IMR-90 (cell line): ENCODE measurements at regions not wholly inside any gene's neighbourhood (a gene's known extent, or its start where the extent isn't known, plus 50 kb on each side); places are given as distances from the start of the nearest gene placed in this dataset.
"Not testable (repeated sequence)": the region's sequence is repeated elsewhere in the genome, so short reads cannot be mapped to it uniquely, and the experiment has no call there.

ENCODE experiments used
- ATAC-seq: fragments of 200-7000 bp; cut with Tn5 transposase; 2 replicates; pipeline ENCODE4 v1.9.1; 2020; ENCODE audit warnings: low read depth, mild to moderate bottlenecking, moderate library complexity
- BruUV-seq: library from RNA; stranded (reverse); fragments of 400-500 nt; replicated peaks from 2 replicates; lab custom pipeline; 2021; lab: Mats Ljungman, UMichigan
- CTCF ChIA-PET: fragments of 300-600 bp; formaldehyde crosslinking; extraction: SDS; loops from one replicate; lab custom pipeline; 2021; ENCODE audit warnings: antibody characterized with exemption; lab: Yijun Ruan, JAX
- POLR2A ChIA-PET: fragments of 300-600 bp; sonication (Branson Sonifier 250); formaldehyde crosslinking; loops from one replicate; lab custom pipeline; 2022; ENCODE audit warnings: antibody characterized with exemption; ENCODE audit not compliant: unreplicated experiment; lab: Charles Lee
- DNase-seq: peaks from one replicate; pipeline ENCODE4 v3.0.0; 2013
- H2AFZ ChIP-seq: replicated peaks from 2 replicates; pipeline ENCODE3; 2013; ENCODE audit warnings: low read length, mild to moderate bottlenecking; ENCODE audit not compliant: poor library complexity
- H2AK5ac ChIP-seq: 2 replicates; pipeline ENCODE4 v1.6.1; 2013; ENCODE audit warnings: low read depth, low read length, inconsistent platforms
- H2AK9ac ChIP-seq: replicated peaks from 2 replicates; pipeline ENCODE3; 2013; ENCODE audit warnings: mild to moderate bottlenecking, low read depth, low read length, moderate library complexity; ENCODE audit not compliant: poor library complexity
- H2BK120ac ChIP-seq: 2 replicates; pipeline ENCODE4 v1.6.1; 2013; ENCODE audit warnings: low read depth, low read length, inconsistent platforms
- H2BK15ac ChIP-seq: 3 replicates; pipeline ENCODE4 v1.6.1; 2013; ENCODE audit warnings: low read depth, low read length, inconsistent platforms
- H2BK20ac ChIP-seq: 2 replicates; pipeline ENCODE4 v1.6.1; 2013; ENCODE audit warnings: low read depth, mild to moderate bottlenecking, inconsistent platforms, low read length, moderate library complexity
- H2BK5ac ChIP-seq: 2 replicates; pipeline ENCODE4 v1.6.1; 2013; ENCODE audit warnings: mild to moderate bottlenecking, low read depth, low read length, inconsistent platforms; ENCODE audit not compliant: poor library complexity, severe bottlenecking
- H3K14ac ChIP-seq: replicated peaks from 2 replicates; pipeline ENCODE4 v1.6.1; 2013; ENCODE audit warnings: low read depth, low read length, inconsistent platforms
- H3K18ac ChIP-seq: 2 replicates; pipeline ENCODE4 v1.6.1; 2013; ENCODE audit warnings: low read depth, low read length, control low read depth
- H3K23ac ChIP-seq: 2 replicates; pipeline ENCODE4 v1.6.1; 2013; ENCODE audit warnings: low read depth, low read length, inconsistent platforms
- H3K27ac ChIP-seq: 2 replicates; pipeline ENCODE4 v1.5.1; 2013; ENCODE audit warnings: mild to moderate bottlenecking, control low read depth, low read length; ENCODE audit not compliant: insufficient read depth
- H3K27me3 ChIP-seq: 2 replicates; pipeline ENCODE4 v1.6.1; 2013; ENCODE audit warnings: low read length; ENCODE audit not compliant: control insufficient read depth, insufficient read depth
- H3K36me3 ChIP-seq: 2 replicates; pipeline ENCODE4 v1.6.1; 2013; ENCODE audit warnings: low read length, mixed read lengths; ENCODE audit not compliant: control insufficient read depth, insufficient read depth
- H3K4ac ChIP-seq: 2 replicates; pipeline ENCODE4 v1.6.1; 2013; ENCODE audit warnings: low read depth, low read length, inconsistent platforms
- H3K4me1 ChIP-seq: 2 replicates; pipeline ENCODE4 v1.6.1; 2013; ENCODE audit warnings: low read length, mixed read lengths; ENCODE audit not compliant: control insufficient read depth, insufficient read depth
- H3K4me2 ChIP-seq: 2 replicates; pipeline ENCODE4 v1.6.1; 2013; ENCODE audit warnings: low read depth, mild to moderate bottlenecking, control low read depth, low read length, moderate library complexity
- H3K4me3 ChIP-seq: 2 replicates; pipeline ENCODE4 v1.5.1; 2013; ENCODE audit warnings: low read depth, mild to moderate bottlenecking, control low read depth, low read length, moderate library complexity; ENCODE audit not compliant: insufficient read depth
- H3K56ac ChIP-seq: 2 replicates; pipeline ENCODE4 v1.6.1; 2013; ENCODE audit warnings: low read length, inconsistent platforms; ENCODE audit not compliant: insufficient read depth; ENCODE audit errors: extremely low read depth
- H3K79me1 ChIP-seq, 2 experiments: 2 replicates each; pipeline ENCODE4 v1.6.1; 2013; ENCODE audit warnings: low read length in 2 of 2, inconsistent platforms in 1 of 2, low read depth in 1 of 2
- H3K9ac ChIP-seq: 2 replicates; pipeline ENCODE4 v1.6.1; 2013; ENCODE audit warnings: low read depth, low read length, control low read depth
- H3K9me1 ChIP-seq: 2 replicates; pipeline ENCODE4 v1.6.1; 2013; ENCODE audit warnings: low read length, inconsistent platforms; ENCODE audit not compliant: insufficient read depth
- H3K9me3 ChIP-seq: 2 replicates; pipeline ENCODE4 v1.6.1; 2013; ENCODE audit warnings: low read length; ENCODE audit not compliant: control insufficient read depth, insufficient read depth
- H4K20me1 ChIP-seq: 2 replicates; pipeline ENCODE4 v1.6.1; 2013; ENCODE audit warnings: low read length, inconsistent platforms; ENCODE audit not compliant: insufficient read depth
- H4K5ac ChIP-seq: 2 replicates; pipeline ENCODE4 v1.6.1; 2013; ENCODE audit warnings: mild to moderate bottlenecking, low read depth, low read length, control low read depth
- H4K8ac ChIP-seq, 2 experiments: 2 replicates each; pipeline ENCODE4 v1.6.1; 2013; ENCODE audit warnings: low read depth in 2 of 2, low read length in 2 of 2, control low read depth in 1 of 2, inconsistent platforms in 1 of 2
- H4K91ac ChIP-seq: 2 replicates; pipeline ENCODE4 v1.6.1; 2013; ENCODE audit warnings: low read depth, low read length, inconsistent platforms; ENCODE audit not compliant: insufficient read depth
- WGBS, 2 experiments: methylation state at CpG; one replicate each; pipeline versions ENCODE4 v1.1.5 to v1.1.7; 2013; ENCODE audit warnings: missing lambda C conversion rate in 2 of 2; ENCODE audit not compliant: insufficient read length in 1 of 2; ENCODE audit errors: extremely low coverage in 2 of 2; 5-methylcytosine and 5-hydroxymethylcytosine counted together
- dilution Hi-C: fragments of 300-500 bp; cut with HindIII; formaldehyde crosslinking; loops from one replicate; pipeline ENCODE4 v1.14.3; 2018; ENCODE audit warnings: low sequenced_read_pairs; ENCODE audit not compliant: unreplicated experiment
- in situ Hi-C: fragments of 300-500 bp; cut with MboI; formaldehyde crosslinking; loops from 3 replicates; pipeline ENCODE4 v1.14.3; 2019; ENCODE audit warnings: low sequenced_read_pairs, inconsistent platforms, mixed read lengths
- intact Hi-C: fragments of 100-400 bp; cut with micrococcal nuclease; formaldehyde crosslinking; loops from 2 replicates; pipeline ENCODE4 v1.10.0; 2022

DNA sequence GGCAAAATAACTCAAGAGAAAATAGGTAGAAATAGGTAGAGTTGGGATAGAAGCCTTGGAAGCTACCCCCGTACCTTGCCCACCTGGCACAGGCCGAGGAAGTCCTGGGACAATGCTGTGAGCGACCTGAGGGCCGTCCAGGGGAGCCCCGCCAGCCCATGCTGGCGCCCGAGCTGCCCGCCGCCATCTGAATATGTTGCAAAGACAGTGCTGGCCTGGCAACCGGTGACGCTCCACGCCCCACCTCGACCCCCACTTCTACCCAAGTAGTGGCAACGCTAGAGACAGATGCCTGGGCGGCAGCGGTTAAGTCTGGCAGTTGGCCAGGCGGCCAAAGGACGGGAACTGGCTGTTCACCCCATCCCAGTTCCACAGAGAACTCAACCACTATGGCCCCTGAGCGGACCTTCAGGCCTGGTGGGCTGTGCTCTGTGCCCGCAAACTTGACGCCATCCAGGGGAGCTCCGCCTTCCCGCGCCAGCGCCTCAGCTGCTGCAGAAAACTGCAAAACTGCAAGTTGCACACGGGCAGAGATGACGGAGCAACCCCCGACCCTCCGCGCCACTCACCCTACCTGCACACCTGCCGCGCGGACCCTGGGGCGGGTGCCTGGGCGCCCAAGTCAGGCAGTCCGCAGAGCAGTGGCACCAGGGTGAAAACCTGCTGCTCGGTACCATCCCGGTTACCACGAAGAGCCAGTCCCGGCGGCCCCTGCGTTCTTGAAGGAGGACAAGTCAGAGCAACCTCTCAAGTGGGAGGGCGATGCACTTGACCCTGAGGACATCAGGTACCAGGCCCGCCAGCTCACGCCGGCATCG, 917.0 kb downstream of the FOXD4L5 start:
- H3K9me3 ChIP-seq, ATAC-seq, intact Hi-C loops, CTCF ChIA-PET, H3K9ac ChIP-seq, H3K27me3 ChIP-seq, H3K4me2 ChIP-seq, BruUV-seq, H3K4me3 ChIP-seq, H3K23ac ChIP-seq, H2BK20ac ChIP-seq, H2BK15ac ChIP-seq, H2AK5ac ChIP-seq, dilution Hi-C loops, H3K4me1 ChIP-seq, H3K4ac ChIP-seq, H3K27ac ChIP-seq, H4K20me1 ChIP-seq, H2AK9ac ChIP-seq, H2BK120ac ChIP-seq, H3K36me3 ChIP-seq, H4K5ac ChIP-seq, H4K91ac ChIP-seq, POLR2A ChIA-PET, H3K79me1 ChIP-seq, H4K8ac ChIP-seq, DNase-seq, H2BK5ac ChIP-seq, H2AFZ ChIP-seq, H3K9me1 ChIP-seq, H3K18ac ChIP-seq, H3K14ac ChIP-seq, H3K56ac ChIP-seq, in situ Hi-C loops: not testable (repeated sequence)
- WGBS, 2 experiments: no CpG with 5 or more reads among the region's 47 CpGs
